ENCODE measurements at regions not wholly inside any gene's neighbourhood (a gene's known extent, or its start where the extent isn't known, plus 50 kb on each side); places are given as distances from the start of the nearest gene placed in this dataset.

DNA sequence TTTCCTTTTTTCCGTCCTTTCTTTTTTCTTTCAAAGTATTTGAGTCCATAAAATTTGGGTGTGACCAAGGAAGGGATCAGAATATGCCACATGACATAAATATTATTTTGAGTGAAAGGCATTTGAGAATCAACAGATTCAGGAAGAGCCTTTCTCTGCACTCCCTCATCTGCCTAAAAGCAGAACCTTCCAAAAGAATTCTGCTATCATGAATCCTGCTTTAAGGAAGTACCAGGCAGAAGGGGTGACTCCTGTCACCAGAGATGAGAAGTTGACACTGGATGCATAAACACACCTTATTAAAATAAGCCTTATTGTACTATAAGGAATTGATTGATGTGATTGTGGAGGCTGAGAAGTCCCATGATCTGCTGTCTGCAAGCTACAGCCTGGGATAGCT, 196.7 kb downstream of the SREK1 start:
- no peak for TF ChIP-seq ZBTB33 (IDR thresholded peaks at IDR 0.05; ENCODE audit: borderline replicate concordance, low read depth)
- TF ChIP-seq RCOR1 (IDR thresholded peaks at IDR 0.05; ENCODE audit: low read length) = no peak
- TF ChIP-seq CTCF (IDR thresholded peaks at IDR 0.05) = no peak
- TF ChIP-seq MXI1 (IDR thresholded peaks at IDR 0.05; ENCODE audit: low read depth, low read length) = no peak
- TF ChIP-seq NFIC (IDR thresholded peaks at IDR 0.05; ENCODE audit: borderline replicate concordance) = no peak
- TF ChIP-seq FOXJ3 (CRISPR knock-in tag; IDR thresholded peaks at IDR 0.05) = no peak
